ENCODE measurements at regions not wholly inside any gene's neighbourhood (a gene's known extent, or its start where the extent isn't known, plus 50 kb on each side); places are given as distances from the start of the nearest gene placed in this dataset.

DNA sequence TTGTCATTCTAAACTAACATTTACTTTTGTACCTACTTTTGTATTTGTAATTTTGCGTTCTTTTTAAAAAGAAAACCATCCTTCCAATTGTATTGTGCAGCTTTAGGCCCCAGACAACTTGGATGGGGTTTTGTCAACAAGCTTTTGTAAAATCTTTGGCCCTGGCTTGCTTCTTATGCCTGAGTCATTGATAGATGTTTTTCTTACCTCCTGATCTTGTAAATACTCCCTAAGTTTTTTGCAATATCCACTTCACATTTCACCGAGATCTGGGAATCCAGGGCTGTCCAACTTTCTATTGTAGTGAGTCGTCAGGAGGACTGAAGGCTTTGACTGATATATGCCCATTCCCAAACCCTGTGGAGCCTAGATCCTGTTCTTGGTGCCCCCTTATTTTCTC is 126.9 kb upstream of the GUCY1A1 start:
- H3K4me3 ChIP-seq (ENCODE audit: low read depth, low read length) = no peak overlapping the region
- CTCF ChIA-PET = interaction anchor here (0.6 kb wide), 1 partner anchor 19 kb away, joined by 3 read pairs; no protein-coding TSS in a partner anchor
- no peaks in the 10 kb centered on the region for H3K36me3 ChIP-seq (ENCODE audit: control insufficient read depth in 2 of 2, insufficient read depth in 1 of 2, low read length in 2 of 2)
- no peak overlapping the region for H3K27ac ChIP-seq (ENCODE audit: extremely low read depth, low read depth, low read length)
- POLR2A ChIA-PET = no interaction called here
- no peaks in the 10 kb centered on the region for H3K9me3 ChIP-seq (ENCODE audit: control insufficient read depth, insufficient read depth, low read depth, low read length)
- no peaks in the 10 kb centered on the region for H3K4me1 ChIP-seq (ENCODE audit: control insufficient read depth, insufficient read depth, low read length)
- no peak for TF ChIP-seq ZNF624 (tag by site-specific recombination; IDR thresholded peaks at IDR 0.05)
- no peak for TF ChIP-seq ZNF558 (tag by site-specific recombination; IDR thresholded peaks at IDR 0.05)
- TF ChIP-seq, protein P1, sequence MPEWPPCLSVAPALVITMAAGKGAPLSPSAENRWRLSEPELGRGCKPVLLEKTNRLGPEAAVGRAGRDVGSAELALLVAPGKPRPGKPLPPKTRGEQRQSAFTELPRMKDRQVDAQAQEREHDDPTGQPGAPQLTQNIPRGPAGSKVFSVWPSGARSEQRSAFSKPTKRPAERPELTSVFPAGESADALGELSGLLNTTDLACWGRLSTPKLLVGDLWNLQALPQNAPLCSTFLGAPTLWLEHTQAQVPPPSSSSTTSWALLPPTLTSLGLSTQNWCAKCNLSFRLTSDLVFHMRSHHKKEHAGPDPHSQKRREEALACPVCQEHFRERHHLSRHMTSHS (tag by site-specific recombination; IDR thresholded peaks at IDR 0.05) = no peak
- TF ChIP-seq ZNF610 (tag by site-specific recombination; IDR thresholded peaks at IDR 0.05; ENCODE audit: borderline replicate concordance) = no peak
- TF ChIP-seq ZNF426 (tag by site-specific recombination; IDR thresholded peaks at IDR 0.05) = no peak
- TF ChIP-seq ZNF175 (tag by site-specific recombination; IDR thresholded peaks at IDR 0.05) = no peak

DNA sequence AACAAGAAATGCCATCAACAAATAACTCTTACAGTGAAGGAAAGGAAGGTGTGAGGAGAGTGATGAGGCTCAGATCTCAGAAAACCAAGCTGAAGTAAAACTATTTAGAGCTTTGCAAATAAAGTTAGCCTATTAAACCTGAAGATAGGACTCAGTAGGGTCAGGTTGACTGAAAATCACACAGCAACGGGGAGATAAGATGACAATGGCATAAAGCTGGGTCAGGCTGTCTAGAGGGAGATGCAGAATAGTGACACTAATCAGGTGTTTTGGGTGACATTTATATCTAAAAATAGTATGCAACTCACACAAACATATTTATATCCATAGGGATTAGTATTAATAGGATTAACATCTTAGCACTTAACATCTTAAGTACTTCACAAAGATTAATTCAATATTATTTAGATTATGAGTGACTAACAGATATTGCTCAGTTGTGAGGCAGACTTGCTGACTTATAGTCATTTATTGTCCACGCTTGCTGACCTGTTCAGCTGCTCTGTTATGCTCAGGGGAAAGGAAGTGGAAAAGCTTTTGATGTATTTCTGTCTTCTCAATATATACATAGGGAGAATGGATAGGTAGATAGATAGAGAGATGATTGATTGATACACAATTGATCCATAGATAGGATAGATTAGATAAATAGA is 130.7 kb upstream of the GUCY1A1 start:
- Histone ChIP-seq H3K4me1 (ENCODE audit: control insufficient read depth, insufficient read depth, low read length) (no peaks in the 10 kb centered on the region), H3K4me3 (ENCODE audit: low read depth, low read length) (no peak overlapping the region), H3K9me3 (ENCODE audit: control insufficient read depth, insufficient read depth, low read depth, low read length) (no peaks in the 10 kb centered on the region), H3K36me3 (ENCODE audit: control insufficient read depth in 2 of 2, insufficient read depth in 1 of 2, low read length in 2 of 2) (no peaks in the 10 kb centered on the region), H3K27ac (ENCODE audit: extremely low read depth, low read depth, low read length) (no peak overlapping the region)
- POLR2A ChIA-PET = no interaction called here
- CTCF ChIA-PET = interaction anchor here (1.0 kb wide), 1 partner anchor 31 kb away, joined by 3 read pairs; no protein-coding TSS in a partner anchor
- TF ChIP-seq ZNF585B (tag by site-specific recombination; IDR thresholded peaks at IDR 0.05) = no peak
- TF ChIP-seq ZNF138 (tag by site-specific recombination; IDR thresholded peaks at IDR 0.05; ENCODE audit: borderline replicate concordance) = no peak
- no peak for TF ChIP-seq ZNF394 (tag by site-specific recombination; IDR thresholded peaks at IDR 0.05; ENCODE audit: borderline replicate concordance)
- TF ChIP-seq ZNF23 (tag by site-specific recombination; IDR thresholded peaks at IDR 0.05; ENCODE audit: borderline replicate concordance) = no peak
- no peak for TF ChIP-seq ZNF426 (tag by site-specific recombination; IDR thresholded peaks at IDR 0.05)
- no peak for TF ChIP-seq ZNF548 (tag by site-specific recombination; IDR thresholded peaks at IDR 0.05)
- TF ChIP-seq ZNF747 (tag by site-specific recombination; IDR thresholded peaks at IDR 0.05) = no peak
- no peak for TF ChIP-seq KLF16 (tag by site-specific recombination; IDR thresholded peaks at IDR 0.05)
- TF ChIP-seq, protein P2, sequence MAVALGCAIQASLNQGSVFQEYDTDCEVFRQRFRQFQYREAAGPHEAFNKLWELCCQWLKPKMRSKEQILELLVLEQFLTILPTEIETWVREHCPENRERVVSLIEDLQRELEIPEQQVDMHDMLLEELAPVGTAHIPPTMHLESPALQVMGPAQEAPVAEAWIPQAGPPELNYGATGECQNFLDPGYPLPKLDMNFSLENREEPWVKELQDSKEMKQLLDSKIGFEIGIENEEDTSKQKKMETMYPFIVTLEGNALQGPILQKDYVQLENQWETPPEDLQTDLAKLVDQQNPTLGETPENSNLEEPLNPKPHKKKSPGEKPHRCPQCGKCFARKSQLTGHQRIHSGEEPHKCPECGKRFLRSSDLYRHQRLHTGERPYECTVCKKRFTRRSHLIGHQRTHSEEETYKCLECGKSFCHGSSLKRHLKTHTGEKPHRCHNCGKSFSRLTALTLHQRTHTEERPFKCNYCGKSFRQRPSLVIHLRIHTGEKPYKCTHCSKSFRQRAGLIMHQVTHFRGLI (tag by site-specific recombination; IDR thresholded peaks at IDR 0.05) = no peak
- TF ChIP-seq ZNF146 (tag by site-specific recombination; IDR thresholded peaks at IDR 0.05) = no peak
- TF ChIP-seq, protein P3, sequence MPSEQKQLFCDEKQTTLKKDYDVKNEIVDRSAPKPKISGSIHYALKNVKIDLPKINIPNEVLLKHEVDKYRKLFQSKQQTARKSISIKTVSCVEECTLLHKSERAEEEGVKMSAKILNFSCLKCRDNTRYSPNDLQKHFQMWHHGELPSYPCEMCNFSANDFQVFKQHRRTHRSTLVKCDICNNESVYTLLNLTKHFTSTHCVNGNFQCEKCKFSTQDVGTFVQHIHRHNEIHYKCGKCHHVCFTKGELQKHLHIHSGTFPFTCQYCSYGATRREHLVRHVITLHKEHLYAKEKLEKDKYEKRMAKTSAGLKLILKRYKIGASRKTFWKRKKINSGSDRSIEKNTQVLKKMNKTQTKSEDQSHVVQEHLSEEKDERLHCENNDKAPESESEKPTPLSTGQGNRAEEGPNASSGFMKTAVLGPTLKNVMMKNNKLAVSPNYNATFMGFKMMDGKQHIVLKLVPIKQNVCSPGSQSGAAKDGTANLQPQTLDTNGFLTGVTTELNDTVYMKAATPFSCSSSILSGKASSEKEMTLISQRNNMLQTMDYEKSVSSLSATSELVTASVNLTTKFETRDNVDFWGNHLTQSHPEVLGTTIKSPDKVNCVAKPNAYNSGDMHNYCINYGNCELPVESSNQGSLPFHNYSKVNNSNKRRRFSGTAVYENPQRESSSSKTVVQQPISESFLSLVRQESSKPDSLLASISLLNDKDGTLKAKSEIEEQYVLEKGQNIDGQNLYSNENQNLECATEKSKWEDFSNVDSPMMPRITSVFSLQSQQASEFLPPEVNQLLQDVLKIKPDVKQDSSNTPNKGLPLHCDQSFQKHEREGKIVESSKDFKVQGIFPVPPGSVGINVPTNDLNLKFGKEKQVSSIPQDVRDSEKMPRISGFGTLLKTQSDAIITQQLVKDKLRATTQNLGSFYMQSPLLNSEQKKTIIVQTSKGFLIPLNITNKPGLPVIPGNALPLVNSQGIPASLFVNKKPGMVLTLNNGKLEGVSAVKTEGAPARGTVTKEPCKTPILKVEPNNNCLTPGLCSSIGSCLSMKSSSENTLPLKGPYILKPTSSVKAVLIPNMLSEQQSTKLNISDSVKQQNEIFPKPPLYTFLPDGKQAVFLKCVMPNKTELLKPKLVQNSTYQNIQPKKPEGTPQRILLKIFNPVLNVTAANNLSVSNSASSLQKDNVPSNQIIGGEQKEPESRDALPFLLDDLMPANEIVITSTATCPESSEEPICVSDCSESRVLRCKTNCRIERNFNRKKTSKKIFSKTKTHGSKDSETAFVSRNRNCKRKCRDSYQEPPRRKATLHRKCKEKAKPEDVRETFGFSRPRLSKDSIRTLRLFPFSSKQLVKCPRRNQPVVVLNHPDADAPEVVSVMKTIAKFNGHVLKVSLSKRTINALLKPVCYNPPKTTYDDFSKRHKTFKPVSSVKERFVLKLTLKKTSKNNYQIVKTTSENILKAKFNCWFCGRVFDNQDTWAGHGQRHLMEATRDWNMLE (tag by site-specific recombination; conservative IDR thresholded peaks at IDR 0.05; ENCODE audit: low read depth) = no peak
- TF ChIP-seq, protein P4, sequence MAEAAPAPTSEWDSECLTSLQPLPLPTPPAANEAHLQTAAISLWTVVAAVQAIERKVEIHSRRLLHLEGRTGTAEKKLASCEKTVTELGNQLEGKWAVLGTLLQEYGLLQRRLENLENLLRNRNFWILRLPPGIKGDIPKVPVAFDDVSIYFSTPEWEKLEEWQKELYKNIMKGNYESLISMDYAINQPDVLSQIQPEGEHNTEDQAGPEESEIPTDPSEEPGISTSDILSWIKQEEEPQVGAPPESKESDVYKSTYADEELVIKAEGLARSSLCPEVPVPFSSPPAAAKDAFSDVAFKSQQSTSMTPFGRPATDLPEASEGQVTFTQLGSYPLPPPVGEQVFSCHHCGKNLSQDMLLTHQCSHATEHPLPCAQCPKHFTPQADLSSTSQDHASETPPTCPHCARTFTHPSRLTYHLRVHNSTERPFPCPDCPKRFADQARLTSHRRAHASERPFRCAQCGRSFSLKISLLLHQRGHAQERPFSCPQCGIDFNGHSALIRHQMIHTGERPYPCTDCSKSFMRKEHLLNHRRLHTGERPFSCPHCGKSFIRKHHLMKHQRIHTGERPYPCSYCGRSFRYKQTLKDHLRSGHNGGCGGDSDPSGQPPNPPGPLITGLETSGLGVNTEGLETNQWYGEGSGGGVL (tag by site-specific recombination; IDR thresholded peaks at IDR 0.05) = no peak
- TF ChIP-seq, protein P5, sequence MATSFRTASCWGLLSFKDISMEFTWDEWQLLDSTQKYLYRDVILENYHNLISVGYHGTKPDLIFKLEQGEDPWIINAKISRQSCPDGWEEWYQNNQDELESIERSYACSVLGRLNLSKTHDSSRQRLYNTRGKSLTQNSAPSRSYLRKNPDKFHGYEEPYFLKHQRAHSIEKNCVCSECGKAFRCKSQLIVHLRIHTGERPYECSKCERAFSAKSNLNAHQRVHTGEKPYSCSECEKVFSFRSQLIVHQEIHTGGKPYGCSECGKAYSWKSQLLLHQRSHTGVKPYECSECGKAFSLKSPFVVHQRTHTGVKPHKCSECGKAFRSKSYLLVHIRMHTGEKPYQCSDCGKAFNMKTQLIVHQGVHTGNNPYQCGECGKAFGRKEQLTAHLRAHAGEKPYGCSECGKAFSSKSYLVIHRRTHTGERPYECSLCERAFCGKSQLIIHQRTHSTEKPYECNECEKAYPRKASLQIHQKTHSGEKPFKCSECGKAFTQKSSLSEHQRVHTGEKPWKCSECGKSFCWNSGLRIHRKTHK (tag by site-specific recombination; IDR thresholded peaks at IDR 0.05) = no peak
- TF ChIP-seq ZNF416 (tag by site-specific recombination; IDR thresholded peaks at IDR 0.05) = no peak
- TF ChIP-seq, protein P6, sequence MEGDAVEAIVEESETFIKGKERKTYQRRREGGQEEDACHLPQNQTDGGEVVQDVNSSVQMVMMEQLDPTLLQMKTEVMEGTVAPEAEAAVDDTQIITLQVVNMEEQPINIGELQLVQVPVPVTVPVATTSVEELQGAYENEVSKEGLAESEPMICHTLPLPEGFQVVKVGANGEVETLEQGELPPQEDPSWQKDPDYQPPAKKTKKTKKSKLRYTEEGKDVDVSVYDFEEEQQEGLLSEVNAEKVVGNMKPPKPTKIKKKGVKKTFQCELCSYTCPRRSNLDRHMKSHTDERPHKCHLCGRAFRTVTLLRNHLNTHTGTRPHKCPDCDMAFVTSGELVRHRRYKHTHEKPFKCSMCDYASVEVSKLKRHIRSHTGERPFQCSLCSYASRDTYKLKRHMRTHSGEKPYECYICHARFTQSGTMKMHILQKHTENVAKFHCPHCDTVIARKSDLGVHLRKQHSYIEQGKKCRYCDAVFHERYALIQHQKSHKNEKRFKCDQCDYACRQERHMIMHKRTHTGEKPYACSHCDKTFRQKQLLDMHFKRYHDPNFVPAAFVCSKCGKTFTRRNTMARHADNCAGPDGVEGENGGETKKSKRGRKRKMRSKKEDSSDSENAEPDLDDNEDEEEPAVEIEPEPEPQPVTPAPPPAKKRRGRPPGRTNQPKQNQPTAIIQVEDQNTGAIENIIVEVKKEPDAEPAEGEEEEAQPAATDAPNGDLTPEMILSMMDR (tag by site-specific recombination; IDR thresholded peaks at IDR 0.05) = no peak

Data from HEK293 (cell line).